ENCODE measurements at regions not wholly inside any gene's neighbourhood (a gene's known extent, or its start where the extent isn't known, plus 50 kb on each side); places are given as distances from the start of the nearest gene placed in this dataset.

- DNase-seq (ENCODE audit: low read depth): no peak
- no peak for TF ChIP-seq CTCF (IDR thresholded peaks at IDR 0.05; ENCODE audit: insufficient read depth, low read depth, low read length, missing control alignments)
- H3K4me3 ChIP-seq (ENCODE audit: low read length): no peak overlapping the region
These were observed 50.5 kb upstream of the CKS2 start for GRCh38 chr9:89260525-89260924.
